ENCODE measurements at regions not wholly inside any gene's neighbourhood (a gene's known extent, or its start where the extent isn't known, plus 50 kb on each side); places are given as distances from the start of the nearest gene placed in this dataset.

- Histone ChIP-seq H3K4me1 (replicated peaks in 1 of 4; ENCODE audit: control insufficient read depth in 3 of 4, insufficient read depth in 4 of 4, low read length in 3 of 4) (no peaks in the 10 kb centered on the region), H3K4me2 (ENCODE audit: insufficient read depth in 1 of 2, low read depth in 2 of 2, low read length in 2 of 2) (no peak overlapping the region), H2BK5ac (ENCODE audit: low read depth, low read length) (no peak overlapping the region), H3K4me3 (ENCODE audit: extremely low read depth in 1 of 4, insufficient read depth in 2 of 4, low read depth in 3 of 4, low read length in 4 of 4) (no peak overlapping the region), H3K27me3 (replicated peaks in 1 of 4; ENCODE audit: control insufficient read depth in 3 of 4, extremely low read depth in 1 of 4, insufficient read depth in 3 of 4, low read length in 3 of 4) (no peaks in the 10 kb centered on the region), H4K8ac (ENCODE audit: extremely low read depth, insufficient read depth, low read length) (no peak overlapping the region), H3K36me3 (ENCODE audit: control insufficient read depth in 2 of 4, insufficient read depth in 4 of 4, low read length in 3 of 4) (no peaks in the 10 kb centered on the region), H3K79me1 (ENCODE audit: low read depth, low read length) (no peaks in the 10 kb centered on the region), H3K27ac (ENCODE audit: low read depth, low read length) (no peak overlapping the region), H2AFZ (ENCODE audit: low read length) (no peak overlapping the region), H2BK20ac (ENCODE audit: low read length) (no peak overlapping the region), H3K23ac (ENCODE audit: insufficient read length) (no peak overlapping the region), H3K4ac (replicated peaks; ENCODE audit: insufficient read length, low read depth, low read length) (no peak overlapping the region), H3K23me2 (ENCODE audit: low read depth, low read length) (no peaks in the 10 kb centered on the region), H2BK12ac (ENCODE audit: low read depth, low read length) (no peak overlapping the region), H4K91ac (replicated peaks; ENCODE audit: insufficient read length, low read length) (no peak overlapping the region), H3K79me2 (ENCODE audit: control insufficient read depth in 1 of 2, insufficient read depth in 2 of 2, low read length in 2 of 2) (no peaks in the 10 kb centered on the region), H4K5ac (ENCODE audit: insufficient read length, low read depth, low read length) (no peak overlapping the region), H2BK15ac (ENCODE audit: low read length) (no peak overlapping the region), H3K9me3 (ENCODE audit: insufficient read depth in 2 of 2, low read depth in 1 of 2, low read length in 1 of 2) (no peaks in the 10 kb centered on the region), H4K20me1 (replicated peaks in 1 of 2; ENCODE audit: control insufficient read depth in 1 of 2, insufficient read depth in 2 of 2, low read length in 2 of 2) (no peaks in the 10 kb centered on the region), H3K9ac (replicated peaks in 1 of 4; ENCODE audit: extremely low read depth in 1 of 4, low read depth in 3 of 4, low read length in 3 of 4) (no peak overlapping the region), H3K14ac (ENCODE audit: insufficient read length) (no peak overlapping the region), H2AK5ac (ENCODE audit: low read depth, low read length) (no peak overlapping the region), H3K18ac (ENCODE audit: extremely low read depth, low read length) (no peak overlapping the region), H3K56ac (replicated peaks; ENCODE audit: insufficient read length, low read depth, low read length) (no peak overlapping the region), H2BK120ac (replicated peaks; ENCODE audit: low read depth, low read length) (no peak overlapping the region)
- no peak for FAIRE-seq
- TF ChIP-seq GABPA (IDR thresholded peaks at IDR 0.05; ENCODE audit: borderline replicate concordance, insufficient read depth, low read length) (no peak), CHD2 (IDR thresholded peaks at IDR 0.05; ENCODE audit: low read length) (no peak), CREB1 (IDR thresholded peaks at IDR 0.05) (no peak), SP1 (IDR thresholded peaks at IDR 0.05; ENCODE audit: low read depth, low read length) (no peak), ZNF274 (IDR thresholded peaks at IDR 0.05; ENCODE audit: borderline replicate concordance, extremely low read depth, low read length) (no peak), RFX5 (IDR thresholded peaks at IDR 0.05; ENCODE audit: borderline replicate concordance, low read depth, low read length) (no peak)
- ChIA-PET CTCF (ENCODE audit: partially characterized antibody) (no interaction called here), POLR2A (ENCODE audit: partially characterized antibody) (no interaction called here)
- DNase-seq (ENCODE audit: low read depth in 1 of 2, low spot score in 2 of 2): no peak
Observed at GRCh38 chr9:80784647-80785046, 904.7 kb downstream of the TLE1 start.
